Keratinocyte (primary cell): ENCODE measurements at regions not wholly inside any gene's neighbourhood (a gene's known extent, or its start where the extent isn't known, plus 50 kb on each side); places are given as distances from the start of the nearest gene placed in this dataset.

Source experiments
- DNase-seq: peaks from one replicate; pipeline ENCODE4 v3.0.0-alpha.2; 2011; ENCODE audit warnings: low read depth, missing footprints, low spot score
- FAIRE-seq: peaks from 2 replicates; lab custom pipeline; 2011; peaks lifted over from hg19 to GRCh38; lab: Jason Lieb, UNC
- H2AFZ ChIP-seq: 2 replicates; pipeline ENCODE4 v1.6.0; 2012; ENCODE audit warnings: low read length, control low read depth, inconsistent platforms; ENCODE audit not compliant: control insufficient read depth
- H3K27ac ChIP-seq: 2 replicates; pipeline ENCODE4 v1.5.1; 2011; ENCODE audit warnings: low read length; ENCODE audit not compliant: control insufficient read depth, insufficient read depth
- H3K27me3 ChIP-seq: 3 replicates; pipeline ENCODE4 v1.6.0; 2011; ENCODE audit warnings: low read length; ENCODE audit not compliant: control insufficient read depth, insufficient read depth; ENCODE audit errors: extremely low read depth
- H3K36me3 ChIP-seq, 2 experiments: 2 replicates in 1 of 2; 3 replicates in 1 of 2; pipeline ENCODE4 v1.5.1; 2011; ENCODE audit warnings: low read length in 2 of 2, mild to moderate bottlenecking in 1 of 2; ENCODE audit not compliant: control insufficient read depth in 2 of 2, insufficient read depth in 2 of 2; ENCODE audit errors: extremely low read depth in 1 of 2
- H3K4me1 ChIP-seq: 3 replicates; pipeline ENCODE4 v1.5.1; 2011; ENCODE audit warnings: low read length; ENCODE audit not compliant: control insufficient read depth, insufficient read depth; ENCODE audit errors: extremely low read depth
- H3K4me2 ChIP-seq: 3 replicates; pipeline ENCODE4 v1.6.0; 2011; ENCODE audit warnings: low read depth, low read length; ENCODE audit not compliant: control insufficient read depth, insufficient read depth; ENCODE audit errors: extremely low read depth
- H3K4me3 ChIP-seq, 3 experiments: fragments of 200-600 bp in 1 of 3; sonication (generic) in 1 of 3; 2 replicates in 2 of 3; 3 replicates in 1 of 3; pipeline ENCODE4 v1.5.1; 2011 to 2016; ENCODE audit warnings: low read length in 3 of 3, mild to moderate bottlenecking in 3 of 3, control low read depth in 2 of 3, inconsistent platforms in 1 of 3, low read depth in 1 of 3, mixed read lengths in 1 of 3, mixed run types in 1 of 3, moderate library complexity in 1 of 3; ENCODE audit not compliant: control insufficient read depth in 2 of 3, insufficient read depth in 2 of 3; ENCODE audit errors: extremely low read depth in 1 of 3
- H3K79me2 ChIP-seq: 2 replicates; pipeline ENCODE4 v1.6.0; 2012; ENCODE audit warnings: low read length; ENCODE audit not compliant: control insufficient read depth, insufficient read depth
- H3K9ac ChIP-seq: 3 replicates; pipeline ENCODE4 v1.6.0; 2011; ENCODE audit warnings: low read length; ENCODE audit not compliant: control insufficient read depth, insufficient read depth; ENCODE audit errors: extremely low read depth
- H3K9me1 ChIP-seq: 3 replicates; pipeline ENCODE4 v1.6.0; 2011; ENCODE audit warnings: low read length; ENCODE audit not compliant: control insufficient read depth, insufficient read depth; ENCODE audit errors: extremely low read depth
- H3K9me3 ChIP-seq: 2 replicates; pipeline ENCODE4 v1.5.1; 2012; ENCODE audit warnings: low read depth, low read length; ENCODE audit not compliant: control insufficient read depth
- H4K20me1 ChIP-seq: 3 replicates; pipeline ENCODE4 v1.6.0; 2011; ENCODE audit warnings: low read length; ENCODE audit not compliant: control insufficient read depth, insufficient read depth; ENCODE audit errors: extremely low read depth
- CTCF ChIP-seq, 3 experiments: IDR thresholded peaks in 1 of 3; conservative IDR thresholded peaks in 1 of 3; optimal IDR thresholded peaks in 1 of 3; 2 replicates in 2 of 3; 3 replicates in 1 of 3; pipeline versions ENCODE3 to v1.5.1; 2011; ENCODE audit warnings: low read length in 3 of 3, mild to moderate bottlenecking in 3 of 3, moderate library complexity in 2 of 3, control low read depth in 1 of 3, inconsistent platforms in 1 of 3; ENCODE audit not compliant: insufficient read depth in 2 of 3; ENCODE audit errors: extremely low read depth in 1 of 3
- EZH2 ChIP-seq: IDR thresholded peaks from one replicate; pipeline ENCODE4 v1.6.1; 2012; ENCODE audit warnings: inconsistent platforms, mild to moderate bottlenecking, low read length, moderate library complexity
- dilution Hi-C: fragments of 300-500 bp; cut with MboI; formaldehyde crosslinking; loops from one replicate; pipeline ENCODE4 v1.7.0; 2020; ENCODE audit warnings: low sequenced_read_pairs; ENCODE audit not compliant: extremely low pct_ligation_motif_present

- no peak for DNase-seq
- Histone ChIP-seq H2AFZ (no peak overlapping the region), H3K9me3 (no peaks in the 10 kb centered on the region), H3K4me2 (no peak overlapping the region), H3K4me3 (no peak overlapping the region), H3K9ac (no peak overlapping the region), H3K4me1 (peaks cover 4% of the 10 kb centered on the region), H3K36me3 (peaks cover 17 to 24% of the 10 kb centered on the region in 2 experiments), H4K20me1 (peaks cover 9% of the 10 kb centered on the region), H3K27ac (no peak overlapping the region), H3K9me1 (no peaks in the 10 kb centered on the region), H3K27me3 (no peaks in the 10 kb centered on the region), H3K79me2 (peaks cover 2% of the 10 kb centered on the region)
- dilution Hi-C loops, result no loop called here
- FAIRE-seq, result no peak
- TF ChIP-seq CTCF (optimal IDR thresholded peaks at IDR 0.05 in 1 of 3, IDR thresholded peaks at IDR 0.05 in 1 of 3, conservative IDR thresholded peaks at IDR 0.05 in 1 of 3; ENCODE audit: extremely low read depth in 1 of 3, insufficient read depth in 2 of 3, low read length in 3 of 3) (no peak), EZH2 (no peak)
These were observed 113.7 kb downstream of the NCOR2 start for GRCh38 chr12:124453419-124454351.

GRCh38 chr12:124452576-124453331 is 114.7 kb downstream of the NCOR2 start:
- H3K36me3 ChIP-seq, result peaks cover 24% of the 10 kb centered on the region in 2 experiments

More at GRCh38 chr12:124452576-124453331, 114.7 kb downstream of the NCOR2 start:
- H3K9ac ChIP-seq, result no peak overlapping the region
- no peak overlapping the region for H3K4me3 ChIP-seq
- H3K27me3 ChIP-seq, result no peaks in the 10 kb centered on the region
- no peaks in the 10 kb centered on the region for H3K9me1 ChIP-seq
- no peaks in the 10 kb centered on the region for H3K9me3 ChIP-seq
- no peak overlapping the region for H3K4me2 ChIP-seq
- peaks cover 2% of the 10 kb centered on the region for H3K79me2 ChIP-seq
- dilution Hi-C loops, result no loop called here
- H3K27ac ChIP-seq, result no peak overlapping the region
- no peak overlapping the region for H2AFZ ChIP-seq
- TF ChIP-seq CTCF (optimal IDR thresholded peaks at IDR 0.05 in 1 of 3, IDR thresholded peaks at IDR 0.05 in 1 of 3, conservative IDR thresholded peaks at IDR 0.05 in 1 of 3; ENCODE audit: extremely low read depth in 1 of 3, insufficient read depth in 2 of 3, low read length in 3 of 3) (no peak), EZH2 (no peak)
- FAIRE-seq (no peak), DNase-seq (no peak)
- H3K4me1 ChIP-seq, result peaks cover under 1% of the 10 kb centered on the region
- peaks cover 8% of the 10 kb centered on the region for H4K20me1 ChIP-seq
